ENCODE measurements at regions not wholly inside any gene's neighbourhood (a gene's known extent, or its start where the extent isn't known, plus 50 kb on each side); places are given as distances from the start of the nearest gene placed in this dataset.

- Histone ChIP-seq H2AFZ (no peak overlapping the region), H3K4me1 (ENCODE audit: insufficient read depth) (no peaks in the 10 kb centered on the region), H4K20me1 (ENCODE audit: insufficient read depth) (no peaks in the 10 kb centered on the region), H3K27me3 (replicated peaks; ENCODE audit: insufficient read depth) (peaks cover 11% of the 10 kb centered on the region), H3K36me3 (ENCODE audit: low read depth) (no peaks in the 10 kb centered on the region), H3K27ac (no peak overlapping the region), H3K9ac (no peak overlapping the region), H3K9me2 (ENCODE audit: insufficient read depth) (no peaks in the 10 kb centered on the region), H3K9me3 (ENCODE audit: low read depth) (no peaks in the 10 kb centered on the region), H3F3A (ENCODE audit: insufficient read depth) (no peaks in the 10 kb centered on the region), H3K4me2 (ENCODE audit: unreplicated experiment) (no peak overlapping the region), H3K79me2 (ENCODE audit: insufficient read depth) (no peaks in the 10 kb centered on the region), H3K4me3 (no peak overlapping the region)
- WGBS, 2 experiments (ENCODE audit: low coverage in 1 of 2, low lambda C conversion rate in 2 of 2, missing lambda C conversion rate in 2 of 2), result 80 to 89% methylated on average over 2 of the region's 2 CpGs
- DNase-seq, result no peak
- TF ChIP-seq EZH2phosphoT487 (IDR thresholded peaks at IDR 0.05; ENCODE audit: insufficient read depth, low read depth) (no peak), EZH2 (IDR thresholded peaks at IDR 0.05; ENCODE audit: insufficient read depth, poor library complexity, severe bottlenecking) (no peak)
- in situ Hi-C loops (cut with MboI), result no loop called here
Observed at GRCh38 chr5:124053340-124053739, 541.4 kb downstream of the CSNK1G3 start.

GRCh38 chr5:124052201-124052600 is 540.2 kb downstream of the CSNK1G3 start:
- in situ Hi-C loops (cut with MboI), result no loop called here
- TF ChIP-seq EZH2 (IDR thresholded peaks at IDR 0.05; ENCODE audit: insufficient read depth, poor library complexity, severe bottlenecking) (no peak), EZH2phosphoT487 (IDR thresholded peaks at IDR 0.05; ENCODE audit: insufficient read depth, low read depth) (no peak)
- H3K4me2 ChIP-seq (ENCODE audit: unreplicated experiment), result no peak overlapping the region

GRCh38 chr5:124050120-124050770 is 538.3 kb downstream of the CSNK1G3 start:
- Histone ChIP-seq H4K20me1 (ENCODE audit: insufficient read depth) (no peaks in the 10 kb centered on the region), H3K27ac (no peak overlapping the region), H3F3A (ENCODE audit: insufficient read depth) (no peaks in the 10 kb centered on the region), H2AFZ (no peak overlapping the region), H3K36me3 (ENCODE audit: low read depth) (no peaks in the 10 kb centered on the region), H3K9me3 (ENCODE audit: low read depth) (no peaks in the 10 kb centered on the region), H3K4me2 (ENCODE audit: unreplicated experiment) (no peak overlapping the region), H3K9ac (no peak overlapping the region), H3K79me2 (ENCODE audit: insufficient read depth) (no peaks in the 10 kb centered on the region), H3K4me1 (ENCODE audit: insufficient read depth) (no peaks in the 10 kb centered on the region), H3K4me3 (no peak overlapping the region), H3K9me2 (ENCODE audit: insufficient read depth) (no peaks in the 10 kb centered on the region), H3K27me3 (replicated peaks; ENCODE audit: insufficient read depth) (peaks cover 7% of the 10 kb centered on the region; the same call in 1 of the 2 replicates)
- WGBS, 2 experiments (ENCODE audit: low coverage in 1 of 2, low lambda C conversion rate in 2 of 2, missing lambda C conversion rate in 2 of 2), result 33 to 36% methylated on average over 3 of the region's 3 CpGs
- DNase-seq, result no peak
- in situ Hi-C loops (cut with MboI), result no loop called here
- TF ChIP-seq EZH2 (IDR thresholded peaks at IDR 0.05; ENCODE audit: insufficient read depth, poor library complexity, severe bottlenecking), result no peak
- no peak for TF ChIP-seq EZH2phosphoT487 (IDR thresholded peaks at IDR 0.05; ENCODE audit: insufficient read depth, low read depth)

More at GRCh38 chr5:124052201-124052600, 540.2 kb downstream of the CSNK1G3 start:
- Histone ChIP-seq H3K36me3 (ENCODE audit: low read depth) (no peaks in the 10 kb centered on the region), H3K9me2 (ENCODE audit: insufficient read depth) (no peaks in the 10 kb centered on the region), H3K27me3 (replicated peaks; ENCODE audit: insufficient read depth) (peaks cover 7% of the 10 kb centered on the region), H3K9me3 (ENCODE audit: low read depth) (no peaks in the 10 kb centered on the region), H4K20me1 (ENCODE audit: insufficient read depth) (no peaks in the 10 kb centered on the region), H3K4me3 (no peak overlapping the region), H3K79me2 (ENCODE audit: insufficient read depth) (no peaks in the 10 kb centered on the region), H3F3A (ENCODE audit: insufficient read depth) (no peaks in the 10 kb centered on the region), H3K27ac (no peak overlapping the region), H3K9ac (no peak overlapping the region), H2AFZ (no peak overlapping the region), H3K4me1 (ENCODE audit: insufficient read depth) (no peaks in the 10 kb centered on the region)
- no peak for DNase-seq
- WGBS, 2 experiments (ENCODE audit: low coverage in 1 of 2, low lambda C conversion rate in 2 of 2, missing lambda C conversion rate in 2 of 2), result 56 to 67% methylated on average over 2 of the region's 2 CpGs

GRCh38 chr5:124045412-124045811 is 533.4 kb downstream of the CSNK1G3 start:
- Histone ChIP-seq H3K9me2 (ENCODE audit: insufficient read depth) (no peaks in the 10 kb centered on the region), H3K9me3 (ENCODE audit: low read depth) (no peaks in the 10 kb centered on the region), H2AFZ (no peak overlapping the region), H3K9ac (no peak overlapping the region), H3K27me3 (replicated peaks; ENCODE audit: insufficient read depth) (no peaks in the 10 kb centered on the region; the same call in 1 of the 2 replicates), H3K4me2 (ENCODE audit: unreplicated experiment) (no peak overlapping the region), H3K36me3 (ENCODE audit: low read depth) (no peaks in the 10 kb centered on the region), H3F3A (ENCODE audit: insufficient read depth) (no peaks in the 10 kb centered on the region), H4K20me1 (ENCODE audit: insufficient read depth) (no peaks in the 10 kb centered on the region), H3K27ac (no peak overlapping the region), H3K79me2 (ENCODE audit: insufficient read depth) (no peaks in the 10 kb centered on the region), H3K4me1 (ENCODE audit: insufficient read depth) (no peaks in the 10 kb centered on the region), H3K4me3 (no peak overlapping the region)
- WGBS, 2 experiments (ENCODE audit: low coverage in 1 of 2, low lambda C conversion rate in 2 of 2, missing lambda C conversion rate in 2 of 2), result 87 to 89% methylated on average over 2 of the region's 2 CpGs
- TF ChIP-seq EZH2phosphoT487 (IDR thresholded peaks at IDR 0.05; ENCODE audit: insufficient read depth, low read depth) (no peak), EZH2 (IDR thresholded peaks at IDR 0.05; ENCODE audit: insufficient read depth, poor library complexity, severe bottlenecking) (no peak)
- in situ Hi-C loops (cut with MboI), result no loop called here
- DNase-seq, result no peak
